GM12801 (cell line): ENCODE measurements at regions not wholly inside any gene's neighbourhood (a gene's known extent, or its start where the extent isn't known, plus 50 kb on each side); places are given as distances from the start of the nearest gene placed in this dataset.

Source experiments
- CTCF ChIP-seq: IDR thresholded peaks from one replicate; pipeline ENCODE4 v1.5.1; 2011; ENCODE audit warnings: control low read depth; ENCODE audit not compliant: insufficient read length; ENCODE audit errors: extremely low read depth

- TF ChIP-seq CTCF = no peak
Measured at GRCh38 chr20:39298571-39299506, 336.7 kb downstream of the DHX35 start.

DNA sequence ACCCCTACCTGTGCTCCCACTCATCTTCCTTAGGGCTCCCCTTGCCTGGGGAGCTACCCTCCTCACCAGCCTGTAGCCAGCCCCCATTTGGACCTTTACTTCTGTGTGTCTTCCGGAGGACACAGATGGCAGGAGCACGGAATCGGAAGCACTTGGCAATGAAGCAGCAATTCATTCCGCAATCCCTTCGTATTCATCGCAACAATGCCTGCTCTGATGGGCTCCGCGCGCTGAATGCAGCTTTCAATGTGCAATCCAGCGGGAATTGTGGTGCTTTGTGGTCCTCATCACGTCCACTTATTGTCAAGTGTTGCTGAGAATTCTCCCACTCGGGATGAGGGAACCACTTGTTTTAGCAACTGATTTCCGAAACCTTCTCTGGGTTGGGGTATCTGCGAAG is 336.0 kb downstream of the DHX35 start:
- TF ChIP-seq CTCF = no peak

DNA sequence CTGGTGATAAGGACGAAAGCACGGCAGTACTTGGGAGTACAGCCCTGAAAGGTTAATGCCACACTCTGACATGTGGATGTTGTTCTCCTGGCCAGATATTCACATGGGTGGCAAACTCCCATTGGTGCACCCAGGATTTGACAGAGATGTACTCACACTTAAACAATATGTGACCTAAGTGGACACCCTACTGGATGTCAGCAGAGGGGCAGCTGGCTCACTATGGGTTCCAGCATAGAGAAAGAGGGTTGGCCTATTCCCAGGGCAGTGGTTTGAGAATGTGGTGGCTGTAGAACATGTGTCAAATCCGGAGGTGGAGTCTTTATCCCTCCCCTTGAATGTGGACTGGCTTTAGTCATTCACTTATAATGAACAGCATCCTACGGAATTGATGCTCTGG is 333.2 kb downstream of the DHX35 start:
- no peak for TF ChIP-seq CTCF

DNA sequence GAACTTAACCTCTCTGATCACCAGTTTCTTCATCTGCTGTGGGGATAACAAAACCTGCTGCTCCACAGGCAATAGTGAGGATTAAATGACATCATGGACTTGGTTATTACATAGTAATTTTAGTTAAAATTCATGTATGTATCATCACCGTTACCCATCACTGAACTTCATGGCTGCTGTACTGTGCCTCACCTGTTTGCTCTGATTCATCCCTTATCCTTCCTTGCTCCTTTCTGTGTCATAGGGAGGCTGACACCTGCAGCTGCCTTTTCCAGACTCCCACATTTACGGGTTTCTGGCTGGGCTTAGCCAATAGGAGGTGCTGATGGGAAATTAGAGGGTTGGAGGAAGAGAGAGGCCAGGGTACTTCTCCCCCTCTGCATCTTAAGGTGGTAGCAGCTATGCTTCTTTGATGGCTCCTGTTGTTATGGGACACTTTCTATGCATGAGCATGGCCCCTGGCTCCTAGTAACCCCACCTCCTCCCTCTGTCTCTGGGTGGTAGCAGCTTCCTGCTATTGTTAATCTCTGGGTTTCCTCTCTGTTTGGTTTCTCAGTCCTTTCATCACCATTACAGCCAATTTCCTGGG is 332.1 kb downstream of the DHX35 start:
- TF ChIP-seq CTCF = no peak

DNA sequence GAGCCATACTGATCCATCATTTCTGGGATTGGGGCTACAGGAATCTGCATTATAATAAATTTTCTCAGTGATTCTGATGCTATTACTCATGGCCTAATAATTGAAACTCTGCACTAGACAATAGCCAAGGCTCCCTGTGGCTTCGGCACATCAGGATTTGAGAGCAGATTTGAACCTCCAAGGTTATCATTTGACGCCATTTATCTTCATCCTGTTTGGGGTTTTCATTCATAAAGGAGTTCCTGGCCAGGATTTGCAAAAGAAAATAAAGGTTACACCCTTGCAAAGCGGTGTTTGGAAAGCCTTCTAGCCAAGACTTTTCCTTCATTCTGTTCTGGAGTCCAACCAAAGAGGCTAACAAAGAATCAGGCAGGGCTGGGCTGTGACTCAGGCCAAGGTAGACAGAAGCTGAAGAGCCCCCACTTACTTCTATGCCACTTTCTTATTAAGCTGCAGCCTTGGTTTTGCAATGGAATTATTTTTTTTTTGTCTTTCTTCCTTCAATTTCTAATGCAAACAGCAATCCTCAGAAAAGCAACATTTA is 330.1 kb downstream of the DHX35 start:
- TF ChIP-seq CTCF = no peak

DNA sequence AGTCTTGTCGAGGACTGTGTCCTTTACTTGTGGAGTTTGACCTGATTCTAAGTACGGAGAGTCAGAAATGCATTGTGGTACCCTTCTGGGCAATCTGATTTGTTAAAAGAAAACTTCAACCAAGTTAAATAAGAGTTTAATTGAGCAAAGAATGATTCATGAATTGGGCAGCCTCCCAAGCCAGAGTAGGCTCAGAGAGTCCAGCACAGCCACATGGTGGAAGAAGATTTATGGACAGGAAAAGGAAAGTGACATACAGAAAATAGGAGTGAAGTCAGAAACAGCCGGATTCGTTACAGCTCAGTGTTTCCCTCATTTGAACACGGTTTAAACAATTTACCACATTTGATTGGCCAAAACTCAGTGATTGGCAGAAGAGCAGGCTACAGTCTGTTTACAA is 329.2 kb downstream of the DHX35 start:
- TF ChIP-seq CTCF = no peak

DNA sequence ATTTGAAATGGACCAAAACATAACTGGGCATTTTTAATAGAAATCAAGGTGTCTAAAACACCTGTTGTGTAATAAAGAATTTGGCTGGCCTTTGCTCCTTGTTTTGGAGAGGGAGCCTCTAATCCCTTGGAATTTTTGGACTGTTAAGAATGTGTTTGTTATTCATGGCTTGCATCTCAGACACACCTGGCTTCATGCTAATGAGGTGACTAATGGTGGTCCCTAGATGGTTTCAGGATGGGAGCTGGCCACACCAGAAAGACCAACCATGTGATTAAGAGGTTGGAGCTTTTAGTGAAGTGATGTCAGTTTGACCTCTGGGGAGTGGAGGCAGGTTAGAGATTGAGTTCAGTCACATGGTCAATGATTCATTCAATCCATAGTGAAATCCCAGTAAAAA is 328.4 kb downstream of the DHX35 start:
- no peak for TF ChIP-seq CTCF
